SU-DHL-6 (cell line): ENCODE measurements at regions not wholly inside any gene's neighbourhood (a gene's known extent, or its start where the extent isn't known, plus 50 kb on each side); places are given as distances from the start of the nearest gene placed in this dataset.
"Not testable (repeated sequence)": the region's sequence is repeated elsewhere in the genome, so short reads cannot be mapped to it uniquely, and the experiment has no call there.

Experiments
- EZH2phosphoT487 ChIP-seq: fragments of 200-600 bp; sonication (generic), shearing (Covaris generic); conservative IDR thresholded peaks from 2 replicates; pipeline ENCODE4 v1.6.1; 2018; ENCODE audit warnings: mild to moderate bottlenecking, antibody characterized with exemption, low read length, moderate library complexity, mixed read lengths
- TF ChIP-seq, protein P1 (sequence below): fragments of 200-600 bp; sonication (generic); IDR thresholded peaks from one replicate; pipeline ENCODE4 v1.5.1; 2017; ENCODE audit warnings: antibody characterized with exemption, mild to moderate bottlenecking, low read length, moderate library complexity; ENCODE audit not compliant: insufficient read depth, poor library complexity, severe bottlenecking

DNA sequence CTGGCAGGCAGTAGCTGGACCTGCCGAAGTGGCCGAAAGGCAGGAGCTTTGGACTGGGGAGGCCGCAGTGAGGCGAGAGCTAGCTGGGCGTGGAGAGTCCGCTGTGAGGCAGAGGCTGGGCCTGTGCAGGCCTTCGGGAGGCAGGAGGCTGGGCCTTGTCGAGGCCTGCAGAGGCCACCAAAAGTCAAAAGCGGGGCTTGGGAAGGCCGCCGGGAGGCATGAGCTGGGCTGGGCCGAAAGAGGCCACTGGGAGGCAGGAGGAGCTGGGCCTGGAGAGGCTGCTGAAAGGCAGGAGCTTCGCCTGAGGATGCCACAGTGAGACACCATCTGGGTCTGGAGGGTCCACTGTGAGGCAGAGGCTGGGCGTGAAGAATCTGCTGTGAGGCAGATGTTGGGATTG, 105.8 kb upstream of the TP53BP2 start:
- TF ChIP-seq, protein P1, sequence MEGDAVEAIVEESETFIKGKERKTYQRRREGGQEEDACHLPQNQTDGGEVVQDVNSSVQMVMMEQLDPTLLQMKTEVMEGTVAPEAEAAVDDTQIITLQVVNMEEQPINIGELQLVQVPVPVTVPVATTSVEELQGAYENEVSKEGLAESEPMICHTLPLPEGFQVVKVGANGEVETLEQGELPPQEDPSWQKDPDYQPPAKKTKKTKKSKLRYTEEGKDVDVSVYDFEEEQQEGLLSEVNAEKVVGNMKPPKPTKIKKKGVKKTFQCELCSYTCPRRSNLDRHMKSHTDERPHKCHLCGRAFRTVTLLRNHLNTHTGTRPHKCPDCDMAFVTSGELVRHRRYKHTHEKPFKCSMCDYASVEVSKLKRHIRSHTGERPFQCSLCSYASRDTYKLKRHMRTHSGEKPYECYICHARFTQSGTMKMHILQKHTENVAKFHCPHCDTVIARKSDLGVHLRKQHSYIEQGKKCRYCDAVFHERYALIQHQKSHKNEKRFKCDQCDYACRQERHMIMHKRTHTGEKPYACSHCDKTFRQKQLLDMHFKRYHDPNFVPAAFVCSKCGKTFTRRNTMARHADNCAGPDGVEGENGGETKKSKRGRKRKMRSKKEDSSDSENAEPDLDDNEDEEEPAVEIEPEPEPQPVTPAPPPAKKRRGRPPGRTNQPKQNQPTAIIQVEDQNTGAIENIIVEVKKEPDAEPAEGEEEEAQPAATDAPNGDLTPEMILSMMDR: not testable (repeated sequence)
- TF ChIP-seq EZH2phosphoT487: not testable (repeated sequence)
